Right lobe of liver (tissue), 6 donors: ENCODE measurements at regions not wholly inside any gene's neighbourhood (a gene's known extent, or its start where the extent isn't known, plus 50 kb on each side); places are given as distances from the start of the nearest gene placed in this dataset.

ENCODE experiments used
- ATAC-seq, 4 donors: fragments of 200-7000 bp; cut with Tn5 transposase; one replicate each; pipeline ENCODE4 v1.9.1; 2020; ENCODE audit warnings: mild to moderate bottlenecking in 4 of 4, moderate library complexity in 4 of 4
- DNase-seq, 3 donors: peaks; one replicate each; pipeline ENCODE4 v3.0.0-alpha.2; 2020
- H3K27ac ChIP-seq, 3 donors: fragments of 200-600 bp; one replicate each; pipeline ENCODE4 v1.8.0; 2022
- H3K27me3 ChIP-seq, 2 donors: fragments of 200-600 bp; one replicate each; pipeline ENCODE4 v1.8.0; 2022
- H3K36me3 ChIP-seq, 4 donors: fragments of 200-600 bp; sonication (generic) in 1 of 4; one replicate each; pipeline versions ENCODE4 v1.5.1 to v1.8.0; 2017 to 2022; ENCODE audit warnings: control low read depth in 1 of 4
- H3K4me1 ChIP-seq, 4 donors: fragments of 200-600 bp; sonication (generic) in 1 of 4; one replicate each; pipeline versions ENCODE4 v1.5.1 to v1.8.0; 2017 to 2022; ENCODE audit warnings: control low read depth in 1 of 4
- H3K4me3 ChIP-seq, 3 donors: fragments of 200-600 bp; one replicate each; pipeline ENCODE4 v1.8.0; 2022
- H3K9me3 ChIP-seq, 4 donors: fragments of 200-600 bp; sonication (generic) in 1 of 4; one replicate each; pipeline versions ENCODE4 v1.5.1 to v1.8.0; 2017 to 2022; ENCODE audit warnings: control low read depth in 1 of 4
- CTCF ChIP-seq, 4 donors: fragments of 200-600 bp in 3 of 4; fragments of 450-650 bp in 1 of 4; IDR thresholded peaks; one replicate each; pipeline versions ENCODE4 v1.5.1 to v1.8.0; 2016 to 2022; ENCODE audit warnings: antibody characterized with exemption in 4 of 4, mild to moderate bottlenecking in 2 of 4
- POLR2A ChIP-seq: fragments of 450-650 bp; IDR thresholded peaks from one replicate; pipeline ENCODE4 v1.6.1; 2017; ENCODE audit warnings: antibody characterized with exemption, mild to moderate bottlenecking
- WGBS: methylation state at CpG from one replicate; pipeline ENCODE4 v1.1.6; 2018; ENCODE audit warnings: low coverage, low lambda C conversion rate; ENCODE audit not compliant: insufficient coverage; ENCODE audit errors: missing lambda C conversion rate; 5-methylcytosine and 5-hydroxymethylcytosine counted together
- intact Hi-C, 2 donors: fragments of 100-400 bp; cut with DNase I; formaldehyde crosslinking; loops; one replicate each; pipeline versions ENCODE4 v1.11.2 to v1.14.1; 2022
- donor health status: DM: no; HTN: yes; CAD: no.
- donor health status: DM: no; HTN: no; CAD: no.
- donor health status: DM: no; HTN: no; CAD: no.
- donor health status: DM: no; HTN: yes; CAD: no.
- donor health status: DM: no; HTN: yes; CAD: no.

- Histone ChIP-seq H3K27me3 (no peaks in the 10 kb centered on the region), H3K4me3 (no peak overlapping the region), H3K36me3 (no peaks in the 10 kb centered on the region), H3K9me3 (no peaks in the 10 kb centered on the region), H3K27ac (no peak overlapping the region), H3K4me1 (no peaks in the 10 kb centered on the region)
- WGBS: 43% methylated on average over 2 of the region's 5 CpGs
- ATAC-seq (no peak), DNase-seq (no peak)
- intact Hi-C loops: no loop called here
- TF ChIP-seq CTCF (IDR thresholded peaks at IDR 0.05) (no peak), POLR2A (no peak)
Observed at GRCh38 chr5:8897316-8897715, 648.6 kb downstream of the SEMA5A start.

GRCh38 chr5:8905021-8905420, 640.9 kb downstream of the SEMA5A start:
- Histone ChIP-seq H3K4me3 (no peak overlapping the region), H3K27ac (no peak overlapping the region), H3K27me3 (no peaks in the 10 kb centered on the region), H3K9me3 (no peaks in the 10 kb centered on the region), H3K4me1 (no peaks in the 10 kb centered on the region), H3K36me3 (no peaks in the 10 kb centered on the region)
- no peak for TF ChIP-seq POLR2A
- TF ChIP-seq CTCF (IDR thresholded peaks at IDR 0.05): no peak
- DNase-seq (no peak), ATAC-seq (no peak)
- intact Hi-C loops: no loop called here
- WGBS: 43% methylated on average over 1 of the region's 2 CpGs

- 38% methylated on average over 10 of the region's 12 CpGs for WGBS
- Histone ChIP-seq H3K36me3 (no peaks in the 10 kb centered on the region), H3K4me3 (no peak overlapping the region), H3K4me1 (no peaks in the 10 kb centered on the region), H3K27ac (no peak overlapping the region), H3K27me3 (no peaks in the 10 kb centered on the region), H3K9me3 (no peaks in the 10 kb centered on the region)
- DNase-seq: no peak
- no peak for ATAC-seq
- intact Hi-C loops: no loop called here
- TF ChIP-seq POLR2A: no peak
- no peak for TF ChIP-seq CTCF (IDR thresholded peaks at IDR 0.05)
Observed at GRCh38 chr5:8906303-8906967, 639.4 kb downstream of the SEMA5A start.

GRCh38 chr5:8907168-8907868, 638.6 kb downstream of the SEMA5A start:
- TF ChIP-seq POLR2A: no peak
- no peak for TF ChIP-seq CTCF (IDR thresholded peaks at IDR 0.05)
- Histone ChIP-seq H3K27ac (no peak overlapping the region), H3K27me3 (no peaks in the 10 kb centered on the region), H3K36me3 (no peaks in the 10 kb centered on the region), H3K4me3 (no peak overlapping the region), H3K9me3 (no peaks in the 10 kb centered on the region), H3K4me1 (no peaks in the 10 kb centered on the region)
- intact Hi-C loops: no loop called here
- DNase-seq (no peak), ATAC-seq (no peak)
- 48% methylated on average over 8 of the region's 8 CpGs for WGBS
